GM12891 (cell line): ENCODE measurements at regions not wholly inside any gene's neighbourhood (a gene's known extent, or its start where the extent isn't known, plus 50 kb on each side); places are given as distances from the start of the nearest gene placed in this dataset.

Source experiments
- POLR2A ChIP-seq: IDR thresholded peaks from 2 replicates; pipeline ENCODE4 v1.6.1; 2011; ENCODE audit warnings: low read depth, low read length, control low read depth
- POLR2AphosphoS5 ChIP-seq: IDR thresholded peaks from 2 replicates; pipeline ENCODE4 v1.6.1; 2011; ENCODE audit warnings: low read depth, low read length, control low read depth
- POU2F2 ChIP-seq: IDR thresholded peaks from 2 replicates; pipeline ENCODE4 v1.6.1; 2011; ENCODE audit warnings: low read depth, mild to moderate bottlenecking, control low read depth, low read length, moderate library complexity
- SPI1 ChIP-seq: IDR thresholded peaks from 2 replicates; pipeline ENCODE4 v1.6.1; 2011; ENCODE audit warnings: low read depth, low read length, control low read depth
- TAF1 ChIP-seq: IDR thresholded peaks from 2 replicates; pipeline ENCODE4 v1.6.1; 2011; ENCODE audit warnings: low read depth, low read length, control low read depth

DNA sequence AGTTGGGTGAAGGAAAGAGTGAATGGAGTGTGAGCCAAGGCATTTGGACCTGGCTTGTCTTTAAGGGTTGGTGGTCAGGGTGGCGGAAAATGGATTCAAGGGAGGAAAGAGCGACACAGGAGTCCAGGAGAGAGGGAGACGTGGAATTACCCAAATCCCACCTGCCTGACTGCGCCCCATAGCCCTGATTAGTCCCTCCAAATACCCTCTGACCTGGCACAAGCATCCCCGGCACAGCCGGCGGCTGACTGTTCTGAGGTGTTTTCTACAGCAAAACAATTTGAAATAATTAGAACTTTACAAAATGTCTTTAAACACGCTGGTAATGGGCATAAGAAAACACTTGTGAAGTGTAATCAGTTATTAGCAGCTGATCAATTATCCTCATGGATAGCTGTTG lies 175.8 kb downstream of the PHETA1 start:
- TF ChIP-seq POLR2A = no peak
- no peak for TF ChIP-seq SPI1
- TF ChIP-seq POLR2AphosphoS5 = no peak
- no peak for TF ChIP-seq TAF1
- TF ChIP-seq POU2F2 = no peak
